Naive B cell (primary cell): ENCODE measurements at regions not wholly inside any gene's neighbourhood (a gene's known extent, or its start where the extent isn't known, plus 50 kb on each side); places are given as distances from the start of the nearest gene placed in this dataset.
A peak's percentile ranks its signal among the peaks of the same experiment; 100 is the strongest.

Source experiments
- ATAC-seq, 2 donors: fragments of 150-1000 bp; cut with Tn5 transposase; 2 replicates each; pipeline ENCODE4 v1.10.0; 2021; ENCODE audit warnings: low read depth in 2 of 2, mild to moderate bottlenecking in 2 of 2, moderate library complexity in 2 of 2
- DNase-seq: peaks from one replicate; pipeline ENCODE4 v3.0.0; 2022
- H3K27ac Mint-ChIP-seq, 6 donors: one replicate each; pipeline ENCODE4 v1.8.0; 2020 to 2022; ENCODE audit warnings: mild to moderate bottlenecking in 6 of 6, mixed read lengths in 6 of 6, moderate library complexity in 5 of 6, inconsistent platforms in 2 of 6
- H3K27me3 Mint-ChIP-seq, 3 donors: one replicate each; pipeline ENCODE4 v1.8.0; 2021 to 2022; ENCODE audit warnings: mixed read lengths in 3 of 3, mild to moderate bottlenecking in 1 of 3
- H3K36me3 Mint-ChIP-seq, 2 donors: one replicate each; pipeline ENCODE4 v1.8.0; 2020 to 2022; ENCODE audit warnings: mixed read lengths in 2 of 2, inconsistent platforms in 1 of 2, mild to moderate bottlenecking in 1 of 2
- H3K4me1 Mint-ChIP-seq, 3 donors: one replicate each; pipeline ENCODE4 v1.8.0; 2020 to 2022; ENCODE audit warnings: mixed read lengths in 3 of 3, inconsistent platforms in 1 of 3, mild to moderate bottlenecking in 1 of 3, moderate library complexity in 1 of 3
- H3K4me3 Mint-ChIP-seq, 8 donors: one replicate each; pipeline ENCODE4 v1.8.0; 2020 to 2022; ENCODE audit warnings: mild to moderate bottlenecking in 8 of 8, mixed read lengths in 8 of 8, moderate library complexity in 8 of 8, inconsistent platforms in 2 of 8
- H3K9me3 Mint-ChIP-seq, 7 donors: one replicate each; pipeline ENCODE4 v1.8.0; 2020 to 2022; ENCODE audit warnings: mixed read lengths in 7 of 7, mild to moderate bottlenecking in 5 of 7, inconsistent platforms in 2 of 7, moderate library complexity in 1 of 7

DNA sequence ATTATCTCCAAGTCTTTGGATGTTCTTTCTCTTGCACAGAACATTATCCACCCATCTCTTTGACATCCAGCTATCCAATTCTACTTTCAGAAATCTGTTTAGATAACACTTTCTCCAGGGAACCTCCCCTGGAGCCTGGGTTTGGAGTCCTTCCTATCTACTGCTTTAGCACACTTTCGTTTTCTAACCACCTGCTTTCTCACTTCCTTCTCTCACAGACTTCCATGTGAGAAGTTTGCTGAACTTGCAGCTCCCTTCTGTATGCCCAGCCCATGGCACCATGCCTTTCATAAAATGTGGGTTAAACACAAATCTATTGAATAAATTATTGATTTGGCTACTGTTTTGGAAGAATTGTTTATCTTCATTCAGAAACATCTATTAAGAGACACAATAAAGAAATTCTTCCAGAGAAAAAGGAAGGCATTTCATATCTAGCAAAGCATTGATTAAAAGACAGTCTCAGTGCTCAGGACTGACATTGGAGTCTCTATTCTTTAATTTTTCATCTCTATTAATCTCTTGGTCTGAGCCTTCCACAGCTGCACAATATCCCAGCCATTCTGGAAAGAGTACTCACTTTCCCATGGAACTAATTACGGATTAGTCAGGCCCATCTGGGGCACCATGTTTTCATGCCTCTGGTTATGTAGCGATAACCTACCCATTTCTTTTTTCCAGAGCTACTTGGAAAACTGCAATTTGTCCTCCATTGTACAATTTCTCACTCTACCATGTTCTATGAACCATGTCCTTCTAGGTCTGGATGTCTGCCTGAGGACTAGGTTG is 1077.3 kb downstream of the SORCS3 start:
- ATAC-seq (no peak), DNase-seq (no peak)
- Mint-ChIP-seq H3K27ac (no peak overlapping the region), H3K4me1 (no peaks in the 10 kb centered on the region), H3K27me3 (no peaks in the 10 kb centered on the region), H3K4me3 (no peak overlapping the region), H3K9me3 (peaks cover 3 to 22% (median 6%) of the 10 kb centered on the region in 7 donors), H3K36me3 (peaks cover 0 to 7% of the 10 kb centered on the region in 2 donors)

DNA sequence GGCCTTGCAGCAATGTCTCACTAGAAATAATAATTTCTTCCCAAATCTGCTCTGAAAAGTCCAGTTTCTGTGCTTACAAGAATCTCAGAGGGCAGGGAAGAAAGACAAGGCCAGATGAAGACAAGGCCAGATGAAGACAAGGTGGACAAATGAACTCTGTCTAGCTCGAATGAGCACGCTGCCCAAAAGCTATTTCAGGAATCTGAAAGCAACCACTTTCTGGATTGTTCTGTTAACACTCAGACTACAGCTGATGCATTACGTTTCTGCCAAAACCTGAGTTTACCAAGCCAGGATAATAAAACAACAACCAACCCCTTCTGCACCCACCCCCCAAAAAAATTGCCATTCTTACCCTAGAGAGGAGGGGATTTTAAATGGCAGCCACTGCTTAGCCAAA is 1073.6 kb downstream of the SORCS3 start:
- H3K9me3 Mint-ChIP-seq, result peaks cover 9 to 24% (median 10%) of the 10 kb centered on the region in 7 donors
- H3K4me1 Mint-ChIP-seq, result no peaks in the 10 kb centered on the region
- DNase-seq (no peak), ATAC-seq (no peak)
- no peak overlapping the region for H3K27ac Mint-ChIP-seq
- peaks cover 0 to 7% of the 10 kb centered on the region in 2 donors for H3K36me3 Mint-ChIP-seq
- H3K27me3 Mint-ChIP-seq, result no peaks in the 10 kb centered on the region
- H3K4me3 Mint-ChIP-seq, result no peak overlapping the region

DNA sequence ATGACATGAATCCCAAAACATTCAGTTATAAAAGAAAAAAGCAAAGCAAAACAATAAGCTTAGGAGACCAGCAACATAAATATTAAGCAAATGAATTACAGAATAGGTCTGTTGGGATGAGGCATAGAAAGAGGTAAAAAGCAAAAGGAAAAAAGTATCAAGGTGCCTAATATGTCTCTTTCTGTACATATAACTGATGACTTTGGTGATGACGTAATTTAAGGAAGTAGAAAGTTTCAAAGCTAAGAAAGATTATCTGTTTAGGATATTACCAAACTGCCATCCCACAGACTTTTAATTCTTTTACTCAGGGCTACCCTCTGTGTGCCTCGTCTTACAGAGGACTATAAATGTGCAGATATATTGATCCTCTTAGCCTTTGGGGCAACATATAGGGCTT is 1066.5 kb downstream of the SORCS3 start:
- peaks cover 0 to 14% (median 4%) of the 10 kb centered on the region in 7 donors for H3K9me3 Mint-ChIP-seq
- H3K4me3 Mint-ChIP-seq, result no peak overlapping the region
- H3K27me3 Mint-ChIP-seq, result no peaks in the 10 kb centered on the region
- H3K4me1 Mint-ChIP-seq, result no peaks in the 10 kb centered on the region
- H3K27ac Mint-ChIP-seq, result peak overlapping the region in 1 of 6 donors; percentile 54
- DNase-seq, result no peak
- H3K36me3 Mint-ChIP-seq, result no peaks in the 10 kb centered on the region
- no peak for ATAC-seq

DNA sequence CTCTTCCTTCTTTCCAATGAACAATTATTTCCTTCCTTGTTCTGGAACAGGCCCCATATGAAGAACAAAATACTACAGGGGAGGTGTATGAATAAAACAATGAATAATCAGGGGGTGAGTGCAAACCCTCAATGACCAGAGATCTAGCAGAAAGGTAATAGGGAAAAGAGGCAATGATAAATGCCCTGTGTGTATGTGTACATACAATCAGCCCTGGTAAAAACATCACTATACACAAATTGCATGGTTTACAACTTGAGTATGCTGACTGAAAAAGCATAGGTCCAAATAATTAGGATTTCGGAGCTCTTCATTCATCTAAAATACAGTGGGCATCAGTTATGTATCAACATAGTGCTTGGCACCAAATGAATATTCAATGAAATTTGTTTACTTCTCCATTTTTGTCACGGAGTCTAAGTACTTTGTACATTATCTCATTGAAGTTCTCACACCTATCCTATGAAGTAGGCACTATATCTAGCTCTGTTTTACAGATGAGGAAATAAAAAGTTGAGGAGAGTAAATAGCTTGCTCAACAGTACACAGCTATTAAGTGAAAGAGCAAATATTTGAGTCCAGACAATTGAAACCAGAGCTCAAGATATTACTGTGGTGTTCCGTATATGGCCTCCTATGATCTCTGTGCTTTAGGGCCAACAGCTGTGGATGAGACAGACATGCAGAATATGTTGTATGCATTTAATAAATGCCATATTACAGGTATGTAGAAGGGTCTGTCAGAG is 1065.4 kb downstream of the SORCS3 start:
- H3K27ac Mint-ChIP-seq, result no peak overlapping the region
- no peaks in the 10 kb centered on the region for H3K27me3 Mint-ChIP-seq
- no peaks in the 10 kb centered on the region for H3K36me3 Mint-ChIP-seq
- ATAC-seq (no peak), DNase-seq (no peak)
- H3K9me3 Mint-ChIP-seq, result peaks cover 0 to 11% (median 3%) of the 10 kb centered on the region in 7 donors
- no peaks in the 10 kb centered on the region for H3K4me1 Mint-ChIP-seq
- no peak overlapping the region for H3K4me3 Mint-ChIP-seq

DNA sequence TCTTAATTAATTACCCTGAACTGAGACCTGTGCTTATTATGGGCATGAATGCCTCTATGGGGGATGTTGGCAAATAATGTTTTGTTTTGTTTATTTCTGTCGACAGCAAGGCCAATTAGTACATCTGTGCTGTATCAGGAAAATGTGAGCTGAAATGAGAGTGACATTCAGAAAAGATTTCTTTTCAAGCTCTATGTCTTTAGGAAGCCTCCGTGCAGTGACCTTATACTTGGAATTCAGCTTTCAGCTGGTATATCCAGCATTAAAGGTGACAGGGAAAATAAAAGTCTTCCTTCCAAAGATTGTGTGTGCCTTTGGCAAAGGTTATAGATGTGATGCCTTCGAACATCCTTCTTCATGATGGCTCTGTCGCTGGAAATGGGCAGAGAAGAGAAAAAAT is 1061.1 kb downstream of the SORCS3 start:
- no peak overlapping the region for H3K27ac Mint-ChIP-seq
- H3K4me3 Mint-ChIP-seq, result no peak overlapping the region
- H3K4me1 Mint-ChIP-seq, result no peaks in the 10 kb centered on the region
- H3K36me3 Mint-ChIP-seq, result no peaks in the 10 kb centered on the region
- ATAC-seq (no peak), DNase-seq (no peak)
- peaks cover 0 to 9% (median 0%) of the 10 kb centered on the region in 7 donors for H3K9me3 Mint-ChIP-seq
- no peaks in the 10 kb centered on the region for H3K27me3 Mint-ChIP-seq

DNA sequence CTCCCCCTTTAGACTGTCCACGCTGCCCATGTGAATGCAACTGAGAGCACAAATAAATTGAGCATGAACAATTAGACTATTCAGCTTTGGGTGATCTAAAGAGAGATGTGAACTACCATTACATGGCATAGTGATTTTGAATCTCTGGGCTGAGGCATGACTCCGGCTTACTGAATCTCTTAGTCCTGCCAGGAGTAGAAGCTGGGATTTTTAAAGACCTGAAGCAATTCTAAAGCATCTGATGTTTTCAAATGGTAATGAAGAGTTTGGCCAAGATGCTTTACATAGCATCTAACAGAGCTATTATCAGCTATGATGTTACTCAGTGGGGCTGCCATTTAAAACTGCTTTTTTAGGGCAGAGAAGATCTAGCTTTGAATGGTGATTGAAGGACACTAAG is 1059.1 kb downstream of the SORCS3 start:
- Mint-ChIP-seq H3K36me3 (no peaks in the 10 kb centered on the region), H3K27ac (no peak overlapping the region), H3K4me1 (no peaks in the 10 kb centered on the region), H3K9me3 (peaks cover 0 to 9% (median 0%) of the 10 kb centered on the region in 7 donors), H3K4me3 (no peak overlapping the region), H3K27me3 (no peaks in the 10 kb centered on the region)
- DNase-seq (no peak), ATAC-seq (no peak)

DNA sequence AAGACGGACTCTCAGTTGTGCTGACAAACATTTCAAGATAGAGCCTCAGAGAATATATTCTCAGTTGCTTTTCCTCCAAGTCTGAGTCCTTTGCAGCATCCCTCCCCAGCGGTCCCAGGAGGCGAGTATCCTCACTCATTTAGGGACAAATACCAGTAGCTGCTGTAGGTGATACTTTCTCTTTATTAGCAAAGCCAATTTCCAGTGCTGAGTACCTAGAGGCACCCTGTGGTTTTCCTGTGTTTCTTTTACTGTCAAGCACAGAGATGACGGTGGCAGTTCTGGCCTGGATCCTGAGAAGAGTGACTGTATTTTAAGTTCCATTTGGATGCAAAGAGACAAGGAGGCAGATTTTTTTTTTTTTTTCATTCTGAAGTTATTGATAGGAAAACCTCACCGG is 1058.4 kb downstream of the SORCS3 start:
- peaks cover 0 to 9% (median 0%) of the 10 kb centered on the region in 7 donors for H3K9me3 Mint-ChIP-seq
- no peaks in the 10 kb centered on the region for H3K36me3 Mint-ChIP-seq
- H3K4me3 Mint-ChIP-seq, result no peak overlapping the region
- DNase-seq (no peak), ATAC-seq (no peak)
- no peaks in the 10 kb centered on the region for H3K4me1 Mint-ChIP-seq
- no peaks in the 10 kb centered on the region for H3K27me3 Mint-ChIP-seq
- H3K27ac Mint-ChIP-seq, result no peak overlapping the region

DNA sequence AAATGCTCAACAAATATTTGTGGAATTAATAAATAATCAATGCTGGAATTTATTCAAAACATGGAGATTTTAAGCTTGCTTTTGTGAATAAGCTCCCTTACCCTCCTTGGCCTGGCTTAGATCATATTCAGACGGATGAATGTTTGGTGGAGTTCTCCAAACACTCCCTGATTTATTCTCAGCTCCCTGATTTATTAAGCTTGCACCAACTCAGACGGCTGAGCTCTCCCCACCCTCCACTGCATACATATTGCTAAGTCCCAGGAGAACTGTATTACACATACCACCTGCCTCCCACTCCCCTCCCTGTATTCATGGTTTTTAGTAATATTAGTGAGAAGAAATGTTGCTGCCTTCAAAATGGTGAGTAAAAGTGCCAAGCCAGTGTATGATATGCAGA is 1057.5 kb downstream of the SORCS3 start:
- Mint-ChIP-seq H3K4me3 (no peak overlapping the region), H3K27me3 (no peaks in the 10 kb centered on the region), H3K9me3 (peaks cover 0 to 9% (median 0%) of the 10 kb centered on the region in 7 donors), H3K27ac (no peak overlapping the region), H3K36me3 (no peaks in the 10 kb centered on the region), H3K4me1 (no peaks in the 10 kb centered on the region)
- ATAC-seq, result no peak
- no peak for DNase-seq

DNA sequence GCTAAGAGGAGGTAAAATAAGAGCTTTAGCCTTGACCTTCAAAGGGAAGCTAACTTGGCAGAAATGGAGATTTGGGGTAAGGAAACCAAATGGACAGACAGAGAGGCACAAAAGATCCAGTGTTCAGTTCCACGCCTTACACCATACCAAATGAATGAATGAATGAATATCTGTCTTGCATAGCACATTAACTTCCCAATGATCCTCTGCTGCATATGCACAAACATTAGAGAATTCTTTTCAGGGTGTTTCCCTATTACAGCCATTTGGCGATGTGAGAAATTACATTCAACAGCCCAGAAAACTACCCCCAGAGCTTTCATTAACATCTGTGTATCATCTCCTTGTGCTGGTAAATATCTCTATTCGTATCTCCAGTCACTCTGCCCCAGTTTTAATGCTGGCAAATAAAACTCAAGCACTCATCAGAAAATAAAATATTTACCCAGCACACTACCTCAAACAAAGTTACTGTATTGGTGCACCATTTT is 1056.2 kb downstream of the SORCS3 start:
- Mint-ChIP-seq H3K9me3 (peaks cover 0 to 4% (median 0%) of the 10 kb centered on the region in 7 donors), H3K4me1 (no peaks in the 10 kb centered on the region)

DNA sequence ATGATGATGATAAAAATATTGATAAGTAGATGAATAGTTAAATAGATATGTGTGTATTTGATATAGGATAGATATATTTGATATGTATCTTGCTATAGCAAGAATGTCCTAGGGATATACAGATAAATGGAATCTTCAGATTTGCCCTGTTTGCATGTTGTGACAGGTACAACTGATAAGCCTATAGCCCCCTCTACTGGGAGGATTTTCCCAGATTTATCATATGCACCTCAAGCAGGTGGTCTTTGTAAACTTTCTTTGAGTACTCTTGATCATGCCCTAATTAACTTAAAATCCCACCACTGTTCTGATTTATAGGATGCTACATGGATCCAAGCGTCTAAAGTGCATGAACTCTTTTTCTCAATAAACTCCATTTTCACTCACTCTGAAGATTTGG is 1050.7 kb downstream of the SORCS3 start:
- Mint-ChIP-seq H3K9me3 (peaks cover 0 to 5% (median 3%) of the 10 kb centered on the region in 7 donors), H3K27me3 (no peaks in the 10 kb centered on the region), H3K36me3 (no peaks in the 10 kb centered on the region), H3K4me3 (no peak overlapping the region), H3K4me1 (no peaks in the 10 kb centered on the region), H3K27ac (no peak overlapping the region)
- DNase-seq (no peak), ATAC-seq (no peak)

More for the DNA sequence above, 1056.2 kb downstream of the SORCS3 start:
- Mint-ChIP-seq H3K27me3 (no peaks in the 10 kb centered on the region), H3K36me3 (no peaks in the 10 kb centered on the region), H3K4me3 (no peak overlapping the region), H3K27ac (no peak overlapping the region)
- DNase-seq (no peak), ATAC-seq (no peak)

DNA sequence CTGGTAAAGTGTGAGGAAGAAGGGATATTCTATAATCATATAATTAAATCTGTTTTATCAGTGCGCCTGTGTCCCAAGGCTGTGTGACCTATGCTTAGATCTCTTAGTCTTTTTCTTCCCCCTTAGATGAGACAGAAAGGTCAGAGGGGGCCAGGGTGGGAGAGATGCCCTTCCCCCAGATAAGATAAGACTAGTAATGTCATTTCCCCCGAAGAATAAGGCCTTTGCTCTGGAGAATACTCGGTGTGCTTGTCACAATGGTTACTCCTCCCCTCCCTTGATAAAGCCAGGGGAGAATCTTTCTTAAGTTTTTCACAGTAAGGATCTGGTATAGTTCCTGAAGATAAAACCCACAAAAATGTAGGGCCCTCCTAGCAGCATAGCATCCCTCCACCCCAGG is 1041.8 kb downstream of the SORCS3 start:
- DNase-seq (no peak), ATAC-seq (no peak)
- H3K36me3 Mint-ChIP-seq, result peaks cover 0 to 7% of the 10 kb centered on the region in 2 donors
- H3K27ac Mint-ChIP-seq, result no peak overlapping the region
- no peaks in the 10 kb centered on the region for H3K4me1 Mint-ChIP-seq
- H3K4me3 Mint-ChIP-seq, result no peak overlapping the region
- peaks cover 11 to 36% (median 15%) of the 10 kb centered on the region in 7 donors for H3K9me3 Mint-ChIP-seq
- H3K27me3 Mint-ChIP-seq, result no peaks in the 10 kb centered on the region

DNA sequence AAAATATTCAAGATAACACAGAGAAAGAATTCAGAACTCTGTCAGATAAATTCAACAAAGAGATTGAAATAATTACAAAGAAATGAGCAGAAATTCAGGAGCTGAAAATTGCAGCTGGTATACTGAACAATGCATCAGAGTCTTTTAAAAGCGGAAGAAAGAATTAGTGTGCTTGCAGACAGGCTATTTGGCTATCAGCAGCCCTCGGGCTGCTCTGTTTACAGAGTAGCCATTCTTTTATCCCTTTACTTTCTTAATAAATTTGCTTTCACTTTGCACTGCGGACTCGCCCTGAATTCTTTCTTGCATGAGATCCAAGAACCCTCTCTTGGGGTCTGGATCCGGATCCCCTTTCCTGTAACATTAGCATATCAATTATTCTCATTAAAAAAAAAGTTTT is 1040.0 kb downstream of the SORCS3 start:
- H3K9me3 Mint-ChIP-seq, result peaks cover 8 to 41% (median 17%) of the 10 kb centered on the region in 7 donors
- H3K27me3 Mint-ChIP-seq, result no peaks in the 10 kb centered on the region
- peaks cover 0 to 7% of the 10 kb centered on the region in 2 donors for H3K36me3 Mint-ChIP-seq
- no peaks in the 10 kb centered on the region for H3K4me1 Mint-ChIP-seq
- ATAC-seq, result no peak
- no peak for DNase-seq
- H3K4me3 Mint-ChIP-seq, result no peak overlapping the region
- no peak overlapping the region for H3K27ac Mint-ChIP-seq

DNA sequence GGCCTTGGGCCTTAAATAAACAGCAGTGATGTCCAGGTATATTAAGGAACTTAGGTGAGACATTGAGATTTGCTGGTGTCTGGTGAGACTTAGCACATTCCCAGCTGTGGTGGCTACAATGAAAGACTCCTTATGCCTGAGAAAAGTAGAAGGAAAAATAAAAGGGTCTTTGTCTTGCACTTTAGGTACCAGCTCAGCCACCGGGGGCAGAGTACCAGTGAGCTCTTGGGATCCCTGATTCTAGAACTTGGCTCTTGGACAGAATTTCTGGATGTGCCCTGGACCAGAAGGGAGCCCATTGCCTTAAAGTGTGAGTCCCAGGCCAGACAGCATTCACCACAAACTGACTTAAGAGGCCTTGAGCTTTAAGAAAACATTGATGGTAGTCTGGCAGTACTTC is 1038.7 kb downstream of the SORCS3 start:
- Mint-ChIP-seq H3K4me1 (no peaks in the 10 kb centered on the region), H3K27me3 (no peaks in the 10 kb centered on the region), H3K9me3 (peaks cover 10 to 41% (median 19%) of the 10 kb centered on the region in 7 donors), H3K36me3 (peaks cover 0 to 7% of the 10 kb centered on the region in 2 donors), H3K4me3 (no peak overlapping the region), H3K27ac (no peak overlapping the region)
- no peak for ATAC-seq
- DNase-seq, result no peak

DNA sequence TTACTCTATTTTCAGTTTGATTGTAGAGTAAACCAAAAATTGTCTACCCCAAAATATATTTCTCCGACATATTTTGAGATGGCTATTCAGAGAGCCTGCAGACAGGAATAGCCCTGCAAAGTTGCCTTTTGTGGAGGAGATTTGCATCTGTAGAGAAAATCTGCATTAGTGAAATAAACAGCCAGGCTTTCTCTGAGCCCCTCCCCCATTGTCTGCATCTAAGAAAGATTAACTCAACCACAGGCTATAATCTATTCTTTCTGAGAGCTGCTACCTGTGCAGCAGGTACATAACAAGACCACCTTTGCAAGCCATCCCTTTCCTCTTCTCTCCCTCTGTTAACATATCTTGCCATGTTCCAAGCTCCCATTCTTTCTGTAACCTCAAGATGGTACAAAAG is 1034.2 kb downstream of the SORCS3 start:
- Mint-ChIP-seq H3K27ac (no peak overlapping the region), H3K4me3 (no peak overlapping the region), H3K27me3 (no peaks in the 10 kb centered on the region), H3K4me1 (no peaks in the 10 kb centered on the region), H3K9me3 (peaks cover 9 to 47% (median 18%) of the 10 kb centered on the region in 7 donors), H3K36me3 (peaks cover 0 to 3% of the 10 kb centered on the region in 2 donors)
- DNase-seq, result no peak
- ATAC-seq, result no peak
